GM23248 (cell line): ENCODE measurements at regions not wholly inside any gene's neighbourhood (a gene's known extent, or its start where the extent isn't known, plus 50 kb on each side); places are given as distances from the start of the nearest gene placed in this dataset.

Experiments
- DNase-seq: peaks from one replicate; pipeline ENCODE4 v3.0.0-alpha.2; 2015
- H2AFZ ChIP-seq: fragments of 200-600 bp; sonication (generic); 2 replicates; pipeline ENCODE4 v1.6.1; 2016; ENCODE audit warnings: antibody characterized with exemption
- H3F3A ChIP-seq: fragments of 200-600 bp; sonication (generic); 2 replicates; pipeline ENCODE4 v1.6.1; 2016; ENCODE audit warnings: mild to moderate bottlenecking, antibody characterized with exemption, mixed run types; ENCODE audit not compliant: insufficient read depth
- H3K27ac ChIP-seq: fragments of 200-600 bp; sonication (generic); 2 replicates; pipeline ENCODE4 v1.5.1; 2016; ENCODE audit warnings: mild to moderate bottlenecking
- H3K27me3 ChIP-seq: fragments of 200-600 bp; sonication (generic); replicated peaks from 2 replicates; pipeline ENCODE4 v1.6.1; 2016; ENCODE audit warnings: mild to moderate bottlenecking; ENCODE audit not compliant: insufficient read depth
- H3K36me3 ChIP-seq: fragments of 200-600 bp; sonication (generic); 2 replicates; pipeline ENCODE4 v1.6.1; 2016; ENCODE audit warnings: low read depth, mild to moderate bottlenecking
- H3K4me1 ChIP-seq: fragments of 200-600 bp; sonication (generic); 2 replicates; pipeline ENCODE4 v1.6.1; 2016; ENCODE audit warnings: mild to moderate bottlenecking; ENCODE audit not compliant: insufficient read depth
- H3K4me2 ChIP-seq: fragments of 200-600 bp; sonication (generic); one replicate; pipeline ENCODE4 v1.6.1; 2016; ENCODE audit warnings: mild to moderate bottlenecking; ENCODE audit not compliant: unreplicated experiment
- H3K4me3 ChIP-seq: fragments of 200-600 bp; sonication (generic); 2 replicates; pipeline ENCODE4 v1.5.1; 2016; ENCODE audit warnings: mild to moderate bottlenecking
- H3K79me2 ChIP-seq: fragments of 200-600 bp; sonication (generic); 2 replicates; pipeline ENCODE4 v1.6.1; 2016; ENCODE audit warnings: mild to moderate bottlenecking; ENCODE audit not compliant: insufficient read depth
- H3K9ac ChIP-seq: fragments of 200-600 bp; sonication (generic); 2 replicates; pipeline ENCODE4 v1.6.1; 2016; ENCODE audit warnings: mild to moderate bottlenecking
- H3K9me2 ChIP-seq: fragments of 200-600 bp; sonication (generic); 2 replicates; pipeline ENCODE4 v1.6.1; 2016; ENCODE audit warnings: mixed run types, mild to moderate bottlenecking, moderate library complexity; ENCODE audit not compliant: insufficient read depth
- H3K9me3 ChIP-seq: fragments of 200-600 bp; sonication (generic); one replicate; pipeline ENCODE4 v1.6.1; 2017; ENCODE audit warnings: low read depth
- H4K20me1 ChIP-seq: fragments of 200-600 bp; sonication (generic); 2 replicates; pipeline ENCODE4 v1.6.0; 2016; ENCODE audit not compliant: insufficient read depth
- EZH2 ChIP-seq: fragments of 200-600 bp; sonication (generic); IDR thresholded peaks from 2 replicates; pipeline ENCODE4 v1.6.1; 2018; ENCODE audit warnings: antibody characterized with exemption, mild to moderate bottlenecking; ENCODE audit not compliant: insufficient read depth, poor library complexity, severe bottlenecking
- EZH2phosphoT487 ChIP-seq: fragments of 200-600 bp; sonication (generic); IDR thresholded peaks from 2 replicates; pipeline ENCODE4 v1.6.1; 2018; ENCODE audit warnings: antibody characterized with exemption, moderate library complexity, mild to moderate bottlenecking, low read depth; ENCODE audit not compliant: insufficient read depth
- WGBS, 2 experiments: methylation state at CpG; one replicate each; pipeline ENCODE4 v1.1.6; 2015 to 2017; ENCODE audit warnings: low lambda C conversion rate in 2 of 2, low coverage in 1 of 2; ENCODE audit errors: missing lambda C conversion rate in 2 of 2; 5-methylcytosine and 5-hydroxymethylcytosine counted together
- in situ Hi-C: fragments of 300-500 bp; cut with MboI; formaldehyde crosslinking; loops from 2 replicates; pipeline ENCODE4 v1.15.0; 2020

- Histone ChIP-seq H3K4me2 (no peak overlapping the region), H3K9ac (no peak overlapping the region), H4K20me1 (no peaks in the 10 kb centered on the region), H3K4me3 (no peak overlapping the region), H3K9me2 (no peaks in the 10 kb centered on the region), H3K27ac (no peak overlapping the region), H3K9me3 (no peaks in the 10 kb centered on the region), H2AFZ (no peak overlapping the region), H3K4me1 (peaks cover 11% of the 10 kb centered on the region), H3F3A (no peaks in the 10 kb centered on the region), H3K27me3 (no peaks in the 10 kb centered on the region), H3K79me2 (no peaks in the 10 kb centered on the region), H3K36me3 (no peaks in the 10 kb centered on the region)
- WGBS, 2 experiments: 89 to 92% methylated on average over 5 of the region's 5 CpGs
- no peak for TF ChIP-seq EZH2phosphoT487
- TF ChIP-seq EZH2: no peak
- DNase-seq: no peak
- in situ Hi-C loops: no loop called here
These were observed 55.7 kb upstream of the KCNE2 start for GRCh38 chr21:34307991-34308532.

- Histone ChIP-seq H3K27ac (no peak overlapping the region), H3K4me2 (no peak overlapping the region), H3K4me3 (no peak overlapping the region), H3K4me1 (peaks cover 5% of the 10 kb centered on the region; the same call in 1 of the 2 replicates), H3K9me2 (no peaks in the 10 kb centered on the region), H3K9me3 (no peaks in the 10 kb centered on the region), H4K20me1 (no peaks in the 10 kb centered on the region), H3K36me3 (no peaks in the 10 kb centered on the region), H3K27me3 (no peaks in the 10 kb centered on the region; the same call in 1 of the 2 replicates), H3K9ac (no peak overlapping the region), H2AFZ (no peak overlapping the region), H3F3A (no peaks in the 10 kb centered on the region), H3K79me2 (no peaks in the 10 kb centered on the region)
- no peak for DNase-seq
- TF ChIP-seq EZH2phosphoT487 (no peak), EZH2 (no peak)
- 34 to 44% methylated on average over 12 of the region's 12 CpGs for WGBS, 2 experiments
- in situ Hi-C loops: no loop called here
These were observed 52.1 kb upstream of the KCNE2 start for GRCh38 chr21:34311561-34312330.

- Histone ChIP-seq H3K9ac (no peak overlapping the region), H3K4me2 (no peak overlapping the region), H3K4me1 (peaks cover 5% of the 10 kb centered on the region; the same call in 1 of the 2 replicates), H3K9me3 (no peaks in the 10 kb centered on the region), H3K27me3 (no peaks in the 10 kb centered on the region; the same call in 1 of the 2 replicates), H4K20me1 (no peaks in the 10 kb centered on the region), H3K27ac (no peak overlapping the region), H2AFZ (no peak overlapping the region), H3F3A (no peaks in the 10 kb centered on the region), H3K36me3 (no peaks in the 10 kb centered on the region), H3K9me2 (no peaks in the 10 kb centered on the region), H3K4me3 (no peak overlapping the region), H3K79me2 (no peaks in the 10 kb centered on the region)
- TF ChIP-seq EZH2 (no peak), EZH2phosphoT487 (no peak)
- WGBS, 2 experiments: 20 to 26% methylated on average over 1 of the region's 1 CpG
- in situ Hi-C loops: no loop called here
- peak; percentile 8 for DNase-seq
These were observed 50.7 kb upstream of the KCNE2 start for GRCh38 chr21:34313116-34313515.
